ENCODE measurements at regions not wholly inside any gene's neighbourhood (a gene's known extent, or its start where the extent isn't known, plus 50 kb on each side); places are given as distances from the start of the nearest gene placed in this dataset.

GRCh38 chrX:39805825-39806224, 291.9 kb downstream of the BCOR start:
- no peak for DNase-seq (ENCODE audit: low spot score)

GRCh38 chrX:39808471-39808917, 289.3 kb downstream of the BCOR start:
- DNase-seq (ENCODE audit: low spot score): no peak

GRCh38 chrX:39809331-39809730, 288.4 kb downstream of the BCOR start:
- DNase-seq (ENCODE audit: low spot score): no peak

GRCh38 chrX:39810901-39811300, 286.9 kb downstream of the BCOR start:
- no peak for DNase-seq (ENCODE audit: low spot score)

GRCh38 chrX:39811376-39811775, 286.4 kb downstream of the BCOR start:
- no peak for DNase-seq (ENCODE audit: low spot score)

- no peak for DNase-seq (ENCODE audit: low spot score)
Measured at GRCh38 chrX:39813631-39814277, 284.0 kb downstream of the BCOR start.

- DNase-seq (ENCODE audit: low spot score): no peak
Measured at GRCh38 chrX:39814391-39814790, 283.4 kb downstream of the BCOR start.

- no peak for DNase-seq (ENCODE audit: low spot score)
Measured at GRCh38 chrX:39815631-39816030, 282.1 kb downstream of the BCOR start.

- DNase-seq (ENCODE audit: low spot score): no peak
Measured at GRCh38 chrX:39816871-39817731, 280.7 kb downstream of the BCOR start.

GRCh38 chrX:39817754-39818470, 279.8 kb downstream of the BCOR start:
- DNase-seq (ENCODE audit: low spot score): no peak

- no peak for DNase-seq (ENCODE audit: low spot score)
Measured at GRCh38 chrX:39818750-39819149, 279.0 kb downstream of the BCOR start.

- no peak for DNase-seq (ENCODE audit: low spot score)
Measured at GRCh38 chrX:39819921-39820849, 277.6 kb downstream of the BCOR start.

- peak; percentile 4 for DNase-seq (ENCODE audit: low spot score)
Measured at GRCh38 chrX:39820938-39821708, 276.6 kb downstream of the BCOR start.

GRCh38 chrX:39821709-39822095, 276.1 kb downstream of the BCOR start:
- DNase-seq (ENCODE audit: low spot score): no peak

- DNase-seq (ENCODE audit: low spot score): no peak
Measured at GRCh38 chrX:39822133-39822748, 275.5 kb downstream of the BCOR start.

GRCh38 chrX:39823424-39823823, 274.3 kb downstream of the BCOR start:
- no peak for DNase-seq (ENCODE audit: low spot score)

GRCh38 chrX:39823854-39824253, 273.9 kb downstream of the BCOR start:
- no peak for DNase-seq (ENCODE audit: low spot score)

GRCh38 chrX:39826813-39827543, 270.8 kb downstream of the BCOR start:
- DNase-seq (ENCODE audit: low spot score): no peak

- no peak for DNase-seq (ENCODE audit: low spot score)
Measured at GRCh38 chrX:39827951-39828350, 269.8 kb downstream of the BCOR start.

GRCh38 chrX:39828971-39829370, 268.8 kb downstream of the BCOR start:
- DNase-seq (ENCODE audit: low spot score): no peak
